ENCODE measurements at regions not wholly inside any gene's neighbourhood (a gene's known extent, or its start where the extent isn't known, plus 50 kb on each side); places are given as distances from the start of the nearest gene placed in this dataset.
"Not testable (repeated sequence)": the region's sequence is repeated elsewhere in the genome, so short reads cannot be mapped to it uniquely, and the experiment has no call there.

GRCh38 chr5:152607401-152608160, 202.5 kb upstream of the NMUR2 start:
- no peak for DNase-seq (ENCODE audit: low read depth, low spot score)

- no peak for DNase-seq (ENCODE audit: low read depth, low spot score)
Measured at GRCh38 chr5:152608458-152608857, 203.4 kb upstream of the NMUR2 start.

GRCh38 chr5:152619756-152620155, 214.7 kb upstream of the NMUR2 start:
- DNase-seq (ENCODE audit: low read depth, low spot score), result no peak

- peak; percentile 86 for DNase-seq (ENCODE audit: low read depth, low spot score)
Measured at GRCh38 chr5:152622628-152623027, 217.5 kb upstream of the NMUR2 start.

- DNase-seq (ENCODE audit: low read depth, low spot score), result no peak
Measured at GRCh38 chr5:152623951-152624350, 218.9 kb upstream of the NMUR2 start.

DNA sequence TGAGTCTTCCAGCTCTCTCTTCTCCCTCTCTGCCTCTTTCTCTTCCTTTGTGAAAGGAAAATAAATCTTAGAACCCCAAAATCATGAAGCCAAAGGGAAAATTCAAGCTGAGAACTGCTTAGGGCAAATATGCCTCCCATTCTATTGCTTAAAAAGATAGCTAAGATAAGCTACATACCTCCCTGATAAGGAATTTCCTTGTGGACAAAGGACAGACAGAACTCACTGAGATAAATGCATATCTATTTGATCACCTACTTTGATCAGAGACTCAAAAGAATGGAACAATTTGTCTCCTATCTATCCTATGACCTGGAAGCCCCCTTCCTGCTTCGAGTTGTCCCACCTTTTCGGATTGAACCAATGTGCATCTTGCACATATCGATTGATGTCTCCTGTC, 220.6 kb upstream of the NMUR2 start:
- no peak for DNase-seq (ENCODE audit: low read depth, low spot score)

GRCh38 chr5:152631221-152631620, 226.1 kb upstream of the NMUR2 start:
- no peak for DNase-seq (ENCODE audit: low read depth, low spot score)

- peak; percentile 79 for DNase-seq (ENCODE audit: low read depth, low spot score)
Measured at GRCh38 chr5:152632360-152632759, 227.3 kb upstream of the NMUR2 start.

- DNase-seq (ENCODE audit: low read depth, low spot score), result peak; percentile 70
Measured at GRCh38 chr5:152634586-152634985, 229.5 kb upstream of the NMUR2 start.

GRCh38 chr5:152638996-152639552, 234.0 kb upstream of the NMUR2 start:
- no peak for DNase-seq (ENCODE audit: low read depth, low spot score)

DNA sequence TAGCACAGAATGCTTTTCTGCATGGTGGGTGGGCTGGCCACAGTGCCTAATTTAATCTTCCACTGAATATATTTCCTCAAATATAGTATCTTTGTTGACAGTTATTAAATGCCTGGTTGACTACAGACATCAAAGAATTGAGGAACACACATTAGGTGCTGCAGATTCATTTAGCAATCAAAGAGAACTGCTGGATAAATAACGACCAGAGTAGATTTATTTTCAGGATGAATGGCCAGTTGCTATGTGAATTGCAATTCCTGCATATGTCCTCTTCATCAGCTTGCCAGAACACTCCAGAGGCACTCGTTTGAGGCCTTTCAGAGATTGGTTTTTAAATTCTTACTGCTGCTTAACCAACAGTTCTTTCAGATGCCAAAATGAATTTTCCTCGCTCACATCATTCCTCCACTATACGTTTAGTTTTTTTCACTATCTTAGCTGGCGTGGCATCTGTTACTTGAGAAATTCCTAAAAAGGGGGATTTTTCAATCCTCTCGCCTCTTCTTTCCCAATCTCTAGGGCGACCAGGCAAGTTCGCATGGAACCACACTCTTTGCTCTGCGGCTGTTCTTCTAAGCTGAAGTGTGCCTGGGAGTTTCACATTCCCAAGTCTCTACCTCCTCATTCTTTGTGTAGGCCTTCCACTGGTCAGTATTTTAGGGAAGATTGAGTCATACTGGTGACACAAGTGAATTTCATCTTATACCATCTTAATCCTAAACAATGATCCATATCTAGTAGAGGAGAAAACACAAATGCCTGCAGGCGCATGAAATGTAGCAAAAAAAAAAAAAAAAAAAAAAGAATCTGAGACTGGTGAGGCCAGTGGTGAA, 237.1 kb upstream of the NMUR2 start:
- DNase-seq (ENCODE audit: low read depth, low spot score), result no peak

GRCh38 chr5:152642880-152643279, 237.8 kb upstream of the NMUR2 start:
- no peak for DNase-seq (ENCODE audit: low read depth, low spot score)

- no peak for DNase-seq (ENCODE audit: low read depth, low spot score)
Measured at GRCh38 chr5:152644029-152644728, 239.1 kb upstream of the NMUR2 start.

- DNase-seq (ENCODE audit: low read depth, low spot score), result peak; percentile 65
Measured at GRCh38 chr5:152649609-152650008, 244.5 kb upstream of the NMUR2 start.

- peak; percentile 66 for DNase-seq (ENCODE audit: low read depth, low spot score)
Measured at GRCh38 chr5:152650413-152650812, 245.3 kb upstream of the NMUR2 start.

GRCh38 chr5:152659470-152659869, 254.4 kb upstream of the NMUR2 start:
- not testable (repeated sequence) for DNase-seq (ENCODE audit: low read depth, low spot score)

DNA sequence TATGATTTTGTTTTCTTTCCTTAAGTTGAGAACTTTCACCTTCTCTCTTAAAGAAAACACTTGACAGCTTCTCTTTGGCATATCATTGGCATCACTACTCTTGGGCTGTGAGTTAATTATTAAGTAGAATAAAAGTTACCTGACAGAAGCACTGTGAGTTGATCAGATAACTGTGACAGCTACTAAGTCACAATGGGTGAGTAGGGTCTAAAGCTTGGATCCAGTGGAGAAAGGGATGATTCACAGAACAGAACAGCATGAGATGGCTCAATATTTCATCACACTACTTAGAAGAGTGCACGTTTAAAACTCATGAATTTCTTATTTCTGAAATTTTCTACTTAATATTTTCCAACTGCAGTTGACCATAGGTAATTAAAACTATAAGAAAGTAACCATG, 268.5 kb upstream of the NMUR2 start:
- no peak for DNase-seq (ENCODE audit: low read depth, low spot score)

DNA sequence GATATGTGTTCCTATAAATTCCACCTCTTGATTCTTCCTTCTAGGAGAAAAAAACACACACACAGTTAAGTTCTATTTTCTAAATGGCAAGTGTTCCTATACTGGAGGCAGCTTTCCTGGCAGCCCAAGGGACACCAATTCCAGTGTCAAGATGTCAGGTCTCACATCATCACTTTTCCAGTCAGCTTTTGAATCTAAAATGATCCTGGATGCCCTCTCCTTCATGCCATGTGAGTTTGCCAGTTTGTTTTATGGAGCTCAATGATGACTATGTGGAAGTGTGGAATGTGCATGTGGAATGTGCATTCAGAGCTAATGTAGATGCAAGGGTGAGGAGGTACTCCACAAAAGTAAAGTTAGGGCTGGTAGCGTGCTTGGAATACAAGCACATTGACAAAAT, 269.3 kb upstream of the NMUR2 start:
- DNase-seq (ENCODE audit: low read depth, low spot score), result no peak

DNA sequence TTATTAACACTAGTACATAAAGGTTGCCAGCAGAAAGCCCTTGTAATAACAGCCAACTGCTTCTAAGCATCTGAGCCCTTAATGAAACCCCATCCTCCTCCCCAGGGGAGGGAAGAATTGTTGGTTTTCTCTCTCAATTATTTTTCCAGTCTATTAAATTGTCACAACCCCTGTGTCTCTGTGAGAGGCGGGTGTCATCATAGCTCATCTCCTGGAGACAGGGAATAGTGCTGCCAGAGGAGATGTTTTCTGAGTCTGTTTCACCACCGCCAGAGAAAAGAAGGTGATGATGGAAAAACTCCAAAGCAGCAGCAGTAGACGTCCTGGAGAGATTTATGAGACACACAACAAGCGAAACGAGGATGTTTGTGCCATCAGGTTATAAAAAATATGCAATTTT, 271.1 kb upstream of the NMUR2 start:
- DNase-seq (ENCODE audit: low read depth, low spot score), result no peak

DNA sequence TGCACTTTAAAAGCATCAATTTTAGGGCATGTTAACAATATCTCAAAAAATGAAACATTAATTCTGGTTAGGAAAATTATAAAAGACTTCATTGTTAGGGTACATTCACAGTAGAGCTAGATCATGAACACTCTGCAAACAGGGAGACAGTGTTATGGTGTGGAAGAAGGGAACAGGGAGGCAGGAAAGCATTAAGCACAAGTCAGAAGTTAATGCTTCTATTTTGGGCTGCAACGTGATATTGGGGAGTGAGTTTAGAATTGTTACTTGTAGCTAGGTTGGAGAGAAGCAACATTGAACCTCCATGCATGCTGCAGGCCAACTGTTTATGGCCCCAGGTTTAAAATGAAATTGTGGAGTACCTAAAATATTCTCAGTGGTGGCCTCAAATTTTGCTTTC, 278.1 kb upstream of the NMUR2 start:
- DNase-seq (ENCODE audit: low read depth, low spot score), result no peak

- DNase-seq (ENCODE audit: low read depth, low spot score), result peak; percentile 20
Measured at GRCh38 chr5:152686931-152687330, 281.9 kb upstream of the NMUR2 start.

Data from astrocyte of the hippocampus (primary cell).